IMR-90 (cell line): ENCODE measurements at regions not wholly inside any gene's neighbourhood (a gene's known extent, or its start where the extent isn't known, plus 50 kb on each side); places are given as distances from the start of the nearest gene placed in this dataset.

Experiments used
- ATAC-seq: fragments of 200-7000 bp; cut with Tn5 transposase; 2 replicates; pipeline ENCODE4 v1.9.1; 2020; ENCODE audit warnings: low read depth, mild to moderate bottlenecking, moderate library complexity
- BruUV-seq: library from RNA; stranded (reverse); fragments of 400-500 nt; replicated peaks from 2 replicates; lab custom pipeline; 2021; lab: Mats Ljungman, UMichigan
- CTCF ChIA-PET: fragments of 300-600 bp; formaldehyde crosslinking; extraction: SDS; loops from one replicate; lab custom pipeline; 2021; ENCODE audit warnings: antibody characterized with exemption; lab: Yijun Ruan, JAX
- POLR2A ChIA-PET: fragments of 300-600 bp; sonication (Branson Sonifier 250); formaldehyde crosslinking; loops from one replicate; lab custom pipeline; 2022; ENCODE audit warnings: antibody characterized with exemption; ENCODE audit not compliant: unreplicated experiment; lab: Charles Lee
- DNase-seq: peaks from one replicate; pipeline ENCODE4 v3.0.0; 2013
- H2AFZ ChIP-seq: replicated peaks from 2 replicates; pipeline ENCODE3; 2013; ENCODE audit warnings: low read length, mild to moderate bottlenecking; ENCODE audit not compliant: poor library complexity
- H2AK5ac ChIP-seq: 2 replicates; pipeline ENCODE4 v1.6.1; 2013; ENCODE audit warnings: low read depth, low read length, inconsistent platforms
- H2AK9ac ChIP-seq: replicated peaks from 2 replicates; pipeline ENCODE3; 2013; ENCODE audit warnings: mild to moderate bottlenecking, low read depth, low read length, moderate library complexity; ENCODE audit not compliant: poor library complexity
- H2BK120ac ChIP-seq: 2 replicates; pipeline ENCODE4 v1.6.1; 2013; ENCODE audit warnings: low read depth, low read length, inconsistent platforms
- H2BK15ac ChIP-seq: 3 replicates; pipeline ENCODE4 v1.6.1; 2013; ENCODE audit warnings: low read depth, low read length, inconsistent platforms
- H2BK20ac ChIP-seq: 2 replicates; pipeline ENCODE4 v1.6.1; 2013; ENCODE audit warnings: low read depth, mild to moderate bottlenecking, inconsistent platforms, low read length, moderate library complexity
- H2BK5ac ChIP-seq: 2 replicates; pipeline ENCODE4 v1.6.1; 2013; ENCODE audit warnings: mild to moderate bottlenecking, low read depth, low read length, inconsistent platforms; ENCODE audit not compliant: poor library complexity, severe bottlenecking
- H3K14ac ChIP-seq: replicated peaks from 2 replicates; pipeline ENCODE4 v1.6.1; 2013; ENCODE audit warnings: low read depth, low read length, inconsistent platforms
- H3K18ac ChIP-seq: 2 replicates; pipeline ENCODE4 v1.6.1; 2013; ENCODE audit warnings: low read depth, low read length, control low read depth
- H3K23ac ChIP-seq: 2 replicates; pipeline ENCODE4 v1.6.1; 2013; ENCODE audit warnings: low read depth, low read length, inconsistent platforms
- H3K27ac ChIP-seq: 2 replicates; pipeline ENCODE4 v1.5.1; 2013; ENCODE audit warnings: mild to moderate bottlenecking, control low read depth, low read length; ENCODE audit not compliant: insufficient read depth
- H3K27me3 ChIP-seq: 2 replicates; pipeline ENCODE4 v1.6.1; 2013; ENCODE audit warnings: low read length; ENCODE audit not compliant: control insufficient read depth, insufficient read depth
- H3K36me3 ChIP-seq: 2 replicates; pipeline ENCODE4 v1.6.1; 2013; ENCODE audit warnings: low read length, mixed read lengths; ENCODE audit not compliant: control insufficient read depth, insufficient read depth
- H3K4ac ChIP-seq: 2 replicates; pipeline ENCODE4 v1.6.1; 2013; ENCODE audit warnings: low read depth, low read length, inconsistent platforms
- H3K4me1 ChIP-seq: 2 replicates; pipeline ENCODE4 v1.6.1; 2013; ENCODE audit warnings: low read length, mixed read lengths; ENCODE audit not compliant: control insufficient read depth, insufficient read depth
- H3K4me2 ChIP-seq: 2 replicates; pipeline ENCODE4 v1.6.1; 2013; ENCODE audit warnings: low read depth, mild to moderate bottlenecking, control low read depth, low read length, moderate library complexity
- H3K4me3 ChIP-seq: 2 replicates; pipeline ENCODE4 v1.5.1; 2013; ENCODE audit warnings: low read depth, mild to moderate bottlenecking, control low read depth, low read length, moderate library complexity; ENCODE audit not compliant: insufficient read depth
- H3K56ac ChIP-seq: 2 replicates; pipeline ENCODE4 v1.6.1; 2013; ENCODE audit warnings: low read length, inconsistent platforms; ENCODE audit not compliant: insufficient read depth; ENCODE audit errors: extremely low read depth
- H3K79me1 ChIP-seq, 2 experiments: 2 replicates each; pipeline ENCODE4 v1.6.1; 2013; ENCODE audit warnings: low read length in 2 of 2, inconsistent platforms in 1 of 2, low read depth in 1 of 2
- H3K9ac ChIP-seq: 2 replicates; pipeline ENCODE4 v1.6.1; 2013; ENCODE audit warnings: low read depth, low read length, control low read depth
- H3K9me1 ChIP-seq: 2 replicates; pipeline ENCODE4 v1.6.1; 2013; ENCODE audit warnings: low read length, inconsistent platforms; ENCODE audit not compliant: insufficient read depth
- H3K9me3 ChIP-seq: 2 replicates; pipeline ENCODE4 v1.6.1; 2013; ENCODE audit warnings: low read length; ENCODE audit not compliant: control insufficient read depth, insufficient read depth
- H4K20me1 ChIP-seq: 2 replicates; pipeline ENCODE4 v1.6.1; 2013; ENCODE audit warnings: low read length, inconsistent platforms; ENCODE audit not compliant: insufficient read depth
- H4K5ac ChIP-seq: 2 replicates; pipeline ENCODE4 v1.6.1; 2013; ENCODE audit warnings: mild to moderate bottlenecking, low read depth, low read length, control low read depth
- H4K8ac ChIP-seq, 2 experiments: 2 replicates each; pipeline ENCODE4 v1.6.1; 2013; ENCODE audit warnings: low read depth in 2 of 2, low read length in 2 of 2, control low read depth in 1 of 2, inconsistent platforms in 1 of 2
- H4K91ac ChIP-seq: 2 replicates; pipeline ENCODE4 v1.6.1; 2013; ENCODE audit warnings: low read depth, low read length, inconsistent platforms; ENCODE audit not compliant: insufficient read depth
- BHLHE40 ChIP-seq: fragments of 150-350 bp; IDR thresholded peaks from 2 replicates; pipeline ENCODE4 v1.6.1; 2016; ENCODE audit warnings: mild to moderate bottlenecking, low read depth, low read length
- CEBPB ChIP-seq: IDR thresholded peaks from 2 replicates; pipeline ENCODE4 v1.6.1; 2012; ENCODE audit warnings: low read depth, low read length, improper control_type of control experiment
- CHD1 ChIP-seq: IDR thresholded peaks from 2 replicates; pipeline ENCODE4 v1.6.1; 2012; ENCODE audit warnings: low read depth, low read length, improper control_type of control experiment
- ELK1 ChIP-seq: fragments of 150-350 bp; IDR thresholded peaks from 2 replicates; pipeline ENCODE4 v1.6.1; 2016; ENCODE audit warnings: low read depth, mild to moderate bottlenecking, low read length, moderate library complexity, borderline replicate concordance
- FOS ChIP-seq: fragments of 150-350 bp; IDR thresholded peaks from 2 replicates; pipeline ENCODE4 v1.6.1; 2016; ENCODE audit warnings: low read depth, low read length
- MAFK ChIP-seq: IDR thresholded peaks from 2 replicates; pipeline ENCODE4 v1.6.1; 2012; ENCODE audit warnings: low read depth, low read length, improper control_type of control experiment
- MAZ ChIP-seq: IDR thresholded peaks from 2 replicates; pipeline ENCODE4 v1.6.1; 2012; ENCODE audit warnings: low read depth, mild to moderate bottlenecking, low read length, improper control_type of control experiment, moderate library complexity, borderline replicate concordance
- MXI1 ChIP-seq: IDR thresholded peaks from 2 replicates; pipeline ENCODE4 v1.6.1; 2012; ENCODE audit warnings: low read depth, mild to moderate bottlenecking, low read length, moderate library complexity, borderline replicate concordance
- NFE2L2 ChIP-seq: fragments of 150-350 bp; IDR thresholded peaks from 2 replicates; pipeline ENCODE4 v1.6.1; 2016; ENCODE audit warnings: low read depth, mild to moderate bottlenecking, low read length
- POLR2A ChIP-seq: IDR thresholded peaks from 2 replicates; pipeline ENCODE4 v1.6.1; 2012; ENCODE audit warnings: mild to moderate bottlenecking, low read depth, low read length
- RAD21 ChIP-seq: IDR thresholded peaks from 2 replicates; pipeline ENCODE4 v1.6.1; 2012; ENCODE audit warnings: low read length, improper control_type of control experiment
- RCOR1 ChIP-seq: IDR thresholded peaks from 2 replicates; pipeline ENCODE4 v1.6.1; 2012; ENCODE audit warnings: mild to moderate bottlenecking, low read length, improper control_type of control experiment; ENCODE audit not compliant: insufficient replicate concordance
- RFX5 ChIP-seq: IDR thresholded peaks from 2 replicates; pipeline ENCODE4 v1.8.0; 2012; ENCODE audit warnings: low read depth, mild to moderate bottlenecking, low read length, moderate library complexity
- SMC3 ChIP-seq: fragments of 150-350 bp; IDR thresholded peaks from 2 replicates; pipeline ENCODE4 v1.6.1; 2016; ENCODE audit warnings: low read depth, mild to moderate bottlenecking, antibody characterized with exemption, low read length, moderate library complexity
- WGBS, 2 experiments: methylation state at CpG; one replicate each; pipeline versions ENCODE4 v1.1.5 to v1.1.7; 2013; ENCODE audit warnings: missing lambda C conversion rate in 2 of 2; ENCODE audit not compliant: insufficient read length in 1 of 2; ENCODE audit errors: extremely low coverage in 2 of 2; 5-methylcytosine and 5-hydroxymethylcytosine counted together
- dilution Hi-C: fragments of 300-500 bp; cut with HindIII; formaldehyde crosslinking; loops from one replicate; pipeline ENCODE4 v1.14.3; 2018; ENCODE audit warnings: low sequenced_read_pairs; ENCODE audit not compliant: unreplicated experiment
- in situ Hi-C: fragments of 300-500 bp; cut with MboI; formaldehyde crosslinking; loops from 3 replicates; pipeline ENCODE4 v1.14.3; 2019; ENCODE audit warnings: low sequenced_read_pairs, inconsistent platforms, mixed read lengths
- intact Hi-C: fragments of 100-400 bp; cut with micrococcal nuclease; formaldehyde crosslinking; loops from 2 replicates; pipeline ENCODE4 v1.10.0; 2022
- TF ChIP-seq, protein P1 (sequence below): fragments of 150-350 bp; IDR thresholded peaks from 2 replicates; pipeline ENCODE4 v1.6.1; 2017; ENCODE audit warnings: mild to moderate bottlenecking, antibody characterized with exemption, low read length, low read depth
- TF ChIP-seq, protein P2 (sequence below): conservative IDR thresholded peaks from 2 replicates; pipeline ENCODE4 v1.5.1; 2012; ENCODE audit warnings: mild to moderate bottlenecking, low read depth, low read length, improper control_type of control experiment

GRCh38 chr18:70617020-70617763, 328.3 kb downstream of the SOCS6 start:
- H4K5ac ChIP-seq = no peak overlapping the region
- H4K8ac ChIP-seq = no peak overlapping the region
- no peak overlapping the region for H3K9ac ChIP-seq
- no peaks in the 10 kb centered on the region for H3K9me1 ChIP-seq
- ATAC-seq = no peak
- H3K4ac ChIP-seq = no peak overlapping the region
- BruUV-seq = no TSS peak
- H3K4me2 ChIP-seq = no peak overlapping the region
- H3K9me3 ChIP-seq = peaks cover 6% of the 10 kb centered on the region; the same call in 1 of the 2 replicates
- H3K36me3 ChIP-seq = no peaks in the 10 kb centered on the region
- no peak overlapping the region for H2AFZ ChIP-seq
- no peak overlapping the region for H2AK9ac ChIP-seq
- no peak overlapping the region for H3K56ac ChIP-seq
- no peak overlapping the region for H3K4me3 ChIP-seq
- TF ChIP-seq, protein P1, sequence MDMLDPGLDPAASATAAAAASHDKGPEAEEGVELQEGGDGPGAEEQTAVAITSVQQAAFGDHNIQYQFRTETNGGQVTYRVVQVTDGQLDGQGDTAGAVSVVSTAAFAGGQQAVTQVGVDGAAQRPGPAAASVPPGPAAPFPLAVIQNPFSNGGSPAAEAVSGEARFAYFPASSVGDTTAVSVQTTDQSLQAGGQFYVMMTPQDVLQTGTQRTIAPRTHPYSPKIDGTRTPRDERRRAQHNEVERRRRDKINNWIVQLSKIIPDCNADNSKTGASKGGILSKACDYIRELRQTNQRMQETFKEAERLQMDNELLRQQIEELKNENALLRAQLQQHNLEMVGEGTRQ = no peak
- TF ChIP-seq CHD1 = no peak
- TF ChIP-seq ELK1 = no peak
- TF ChIP-seq SMC3 = no peak
- no peak for TF ChIP-seq MAZ
- TF ChIP-seq MXI1 = no peak
- TF ChIP-seq MAFK = no peak
- no peak for TF ChIP-seq FOS
- no peak for TF ChIP-seq RAD21
- TF ChIP-seq CEBPB = no peak
- TF ChIP-seq NFE2L2 = no peak
- TF ChIP-seq RCOR1 = no peak
- TF ChIP-seq RFX5 = no peak
- TF ChIP-seq BHLHE40 = no peak
- no peak for TF ChIP-seq POLR2A
- TF ChIP-seq, protein P2, sequence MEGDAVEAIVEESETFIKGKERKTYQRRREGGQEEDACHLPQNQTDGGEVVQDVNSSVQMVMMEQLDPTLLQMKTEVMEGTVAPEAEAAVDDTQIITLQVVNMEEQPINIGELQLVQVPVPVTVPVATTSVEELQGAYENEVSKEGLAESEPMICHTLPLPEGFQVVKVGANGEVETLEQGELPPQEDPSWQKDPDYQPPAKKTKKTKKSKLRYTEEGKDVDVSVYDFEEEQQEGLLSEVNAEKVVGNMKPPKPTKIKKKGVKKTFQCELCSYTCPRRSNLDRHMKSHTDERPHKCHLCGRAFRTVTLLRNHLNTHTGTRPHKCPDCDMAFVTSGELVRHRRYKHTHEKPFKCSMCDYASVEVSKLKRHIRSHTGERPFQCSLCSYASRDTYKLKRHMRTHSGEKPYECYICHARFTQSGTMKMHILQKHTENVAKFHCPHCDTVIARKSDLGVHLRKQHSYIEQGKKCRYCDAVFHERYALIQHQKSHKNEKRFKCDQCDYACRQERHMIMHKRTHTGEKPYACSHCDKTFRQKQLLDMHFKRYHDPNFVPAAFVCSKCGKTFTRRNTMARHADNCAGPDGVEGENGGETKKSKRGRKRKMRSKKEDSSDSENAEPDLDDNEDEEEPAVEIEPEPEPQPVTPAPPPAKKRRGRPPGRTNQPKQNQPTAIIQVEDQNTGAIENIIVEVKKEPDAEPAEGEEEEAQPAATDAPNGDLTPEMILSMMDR = no peak
- no peaks in the 10 kb centered on the region for H3K79me1 ChIP-seq
- no peak overlapping the region for H3K23ac ChIP-seq
- H4K20me1 ChIP-seq = no peaks in the 10 kb centered on the region
- in situ Hi-C loops (no loop called here), intact Hi-C loops (no loop called here), dilution Hi-C loops (no loop called here)
- no peak overlapping the region for H2AK5ac ChIP-seq
- H3K18ac ChIP-seq = no peak overlapping the region
- DNase-seq = no peak
- no peaks in the 10 kb centered on the region for H3K27me3 ChIP-seq
- WGBS, 2 experiments = no CpG with 5 or more reads among the region's 2 CpGs
- no peak overlapping the region for H4K91ac ChIP-seq
- no peak overlapping the region for H2BK20ac ChIP-seq
- H2BK15ac ChIP-seq = no peak overlapping the region
- ChIA-PET POLR2A (no interaction called here), CTCF (no interaction called here)
- no peaks in the 10 kb centered on the region for H3K4me1 ChIP-seq
- no peak overlapping the region for H3K27ac ChIP-seq
- H3K14ac ChIP-seq = no peak overlapping the region
- no peak overlapping the region for H2BK120ac ChIP-seq
- H2BK5ac ChIP-seq = no peak overlapping the region
